Right lobe of liver (tissue), 6 donors: ENCODE measurements at regions not wholly inside any gene's neighbourhood (a gene's known extent, or its start where the extent isn't known, plus 50 kb on each side); places are given as distances from the start of the nearest gene placed in this dataset.

Experiments used
- ATAC-seq, 4 donors: fragments of 200-7000 bp; cut with Tn5 transposase; one replicate each; pipeline ENCODE4 v1.9.1; 2020; ENCODE audit warnings: mild to moderate bottlenecking in 4 of 4, moderate library complexity in 4 of 4
- DNase-seq, 3 donors: peaks; one replicate each; pipeline ENCODE4 v3.0.0-alpha.2; 2020
- H3K27ac ChIP-seq, 3 donors: fragments of 200-600 bp; one replicate each; pipeline ENCODE4 v1.8.0; 2022
- H3K27me3 ChIP-seq, 2 donors: fragments of 200-600 bp; one replicate each; pipeline ENCODE4 v1.8.0; 2022
- H3K36me3 ChIP-seq, 4 donors: fragments of 200-600 bp; sonication (generic) in 1 of 4; one replicate each; pipeline versions ENCODE4 v1.5.1 to v1.8.0; 2017 to 2022; ENCODE audit warnings: control low read depth in 1 of 4
- H3K4me1 ChIP-seq, 4 donors: fragments of 200-600 bp; sonication (generic) in 1 of 4; one replicate each; pipeline versions ENCODE4 v1.5.1 to v1.8.0; 2017 to 2022; ENCODE audit warnings: control low read depth in 1 of 4
- H3K4me3 ChIP-seq, 3 donors: fragments of 200-600 bp; one replicate each; pipeline ENCODE4 v1.8.0; 2022
- H3K9me3 ChIP-seq, 4 donors: fragments of 200-600 bp; sonication (generic) in 1 of 4; one replicate each; pipeline versions ENCODE4 v1.5.1 to v1.8.0; 2017 to 2022; ENCODE audit warnings: control low read depth in 1 of 4
- CTCF ChIP-seq, 4 donors: fragments of 200-600 bp in 3 of 4; fragments of 450-650 bp in 1 of 4; IDR thresholded peaks; one replicate each; pipeline versions ENCODE4 v1.5.1 to v1.8.0; 2016 to 2022; ENCODE audit warnings: antibody characterized with exemption in 4 of 4, mild to moderate bottlenecking in 2 of 4
- POLR2A ChIP-seq: fragments of 450-650 bp; IDR thresholded peaks from one replicate; pipeline ENCODE4 v1.6.1; 2017; ENCODE audit warnings: antibody characterized with exemption, mild to moderate bottlenecking
- WGBS: methylation state at CpG from one replicate; pipeline ENCODE4 v1.1.6; 2018; ENCODE audit warnings: low coverage, low lambda C conversion rate; ENCODE audit not compliant: insufficient coverage; ENCODE audit errors: missing lambda C conversion rate; 5-methylcytosine and 5-hydroxymethylcytosine counted together
- intact Hi-C, 2 donors: fragments of 100-400 bp; cut with DNase I; formaldehyde crosslinking; loops; one replicate each; pipeline versions ENCODE4 v1.11.2 to v1.14.1; 2022
- donor health status: DM: no; HTN: yes; CAD: no.
- donor health status: DM: no; HTN: no; CAD: no.
- donor health status: DM: no; HTN: no; CAD: no.
- donor health status: DM: no; HTN: yes; CAD: no.
- donor health status: DM: no; HTN: yes; CAD: no.

DNA sequence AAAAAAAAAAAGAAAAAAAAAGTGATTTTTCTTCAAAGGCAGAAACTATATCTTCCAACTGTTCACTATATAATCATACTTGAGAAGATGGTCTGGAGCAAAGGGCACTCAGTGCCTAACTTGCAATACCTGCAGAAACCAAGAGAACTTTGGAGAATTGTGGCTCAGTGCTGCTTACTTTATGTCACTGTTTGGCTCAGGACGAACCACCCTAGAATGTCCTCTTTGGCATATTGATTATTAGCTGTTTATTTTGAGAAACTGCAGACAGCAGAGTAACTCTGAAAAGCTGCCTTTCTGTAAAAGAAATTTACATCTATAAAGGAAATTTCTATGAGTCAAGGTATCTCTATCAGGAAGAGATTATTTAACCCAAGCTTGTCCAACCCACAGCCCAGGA, 100.2 kb downstream of the BBS10 start:
- no peak overlapping the region for H3K4me3 ChIP-seq
- no peaks in the 10 kb centered on the region for H3K9me3 ChIP-seq
- no peaks in the 10 kb centered on the region for H3K36me3 ChIP-seq
- H3K27ac ChIP-seq = no peak overlapping the region
- WGBS = 22% methylated on average over 1 of the region's 1 CpG
- H3K4me1 ChIP-seq = peaks cover 0 to 11% (median 5%) of the 10 kb centered on the region in 4 donors
- TF ChIP-seq CTCF (IDR thresholded peaks at IDR 0.05) (no peak), POLR2A (no peak)
- intact Hi-C loops = no loop called here
- DNase-seq = no peak
- peak; percentile 65 to 92 (median 83) for ATAC-seq
- no peaks in the 10 kb centered on the region for H3K27me3 ChIP-seq

- 48% methylated on average over 4 of the region's 4 CpGs for WGBS
- H3K27me3 ChIP-seq = no peaks in the 10 kb centered on the region
- TF ChIP-seq POLR2A = no peak
- no peaks in the 10 kb centered on the region for H3K9me3 ChIP-seq
- peak overlapping the region in 1 of 3 donors; percentile 3 for H3K27ac ChIP-seq
- H3K36me3 ChIP-seq = no peaks in the 10 kb centered on the region
- no peak overlapping the region for H3K4me3 ChIP-seq
- intact Hi-C loops = no loop called here
- DNase-seq = no peak
- ATAC-seq = peak in 2 of 4 donors; percentile 22 to 45
- peaks cover 0 to 11% (median 5%) of the 10 kb centered on the region in 4 donors for H3K4me1 ChIP-seq
Measured at GRCh38 chr12:76247026-76247646, 101.1 kb downstream of the BBS10 start.

GRCh38 chr12:76246611-76247010, 101.6 kb downstream of the BBS10 start:
- H3K4me1 ChIP-seq = peaks cover 0 to 11% (median 5%) of the 10 kb centered on the region in 4 donors
- DNase-seq (no peak), ATAC-seq (no peak)
- H3K9me3 ChIP-seq = no peaks in the 10 kb centered on the region
- intact Hi-C loops = no loop called here
- no peak overlapping the region for H3K4me3 ChIP-seq
- TF ChIP-seq POLR2A (no peak), CTCF (IDR thresholded peaks at IDR 0.05) (no peak)
- WGBS = 56% methylated on average over 2 of the region's 2 CpGs
- H3K36me3 ChIP-seq = no peaks in the 10 kb centered on the region
- H3K27ac ChIP-seq = no peak overlapping the region
- H3K27me3 ChIP-seq = no peaks in the 10 kb centered on the region

GRCh38 chr12:76244300-76244699, 103.9 kb downstream of the BBS10 start:
- H3K27me3 ChIP-seq = no peaks in the 10 kb centered on the region
- 78% methylated on average over 3 of the region's 3 CpGs for WGBS
- ATAC-seq (no peak), DNase-seq (no peak)
- TF ChIP-seq CTCF (IDR thresholded peaks at IDR 0.05) (no peak), POLR2A (no peak)
- peaks cover 0 to 27% (median 12%) of the 10 kb centered on the region in 4 donors for H3K4me1 ChIP-seq
- H3K9me3 ChIP-seq = no peaks in the 10 kb centered on the region
- H3K4me3 ChIP-seq = no peak overlapping the region
- no peak overlapping the region for H3K27ac ChIP-seq
- no peaks in the 10 kb centered on the region for H3K36me3 ChIP-seq
- intact Hi-C loops = no loop called here

DNA sequence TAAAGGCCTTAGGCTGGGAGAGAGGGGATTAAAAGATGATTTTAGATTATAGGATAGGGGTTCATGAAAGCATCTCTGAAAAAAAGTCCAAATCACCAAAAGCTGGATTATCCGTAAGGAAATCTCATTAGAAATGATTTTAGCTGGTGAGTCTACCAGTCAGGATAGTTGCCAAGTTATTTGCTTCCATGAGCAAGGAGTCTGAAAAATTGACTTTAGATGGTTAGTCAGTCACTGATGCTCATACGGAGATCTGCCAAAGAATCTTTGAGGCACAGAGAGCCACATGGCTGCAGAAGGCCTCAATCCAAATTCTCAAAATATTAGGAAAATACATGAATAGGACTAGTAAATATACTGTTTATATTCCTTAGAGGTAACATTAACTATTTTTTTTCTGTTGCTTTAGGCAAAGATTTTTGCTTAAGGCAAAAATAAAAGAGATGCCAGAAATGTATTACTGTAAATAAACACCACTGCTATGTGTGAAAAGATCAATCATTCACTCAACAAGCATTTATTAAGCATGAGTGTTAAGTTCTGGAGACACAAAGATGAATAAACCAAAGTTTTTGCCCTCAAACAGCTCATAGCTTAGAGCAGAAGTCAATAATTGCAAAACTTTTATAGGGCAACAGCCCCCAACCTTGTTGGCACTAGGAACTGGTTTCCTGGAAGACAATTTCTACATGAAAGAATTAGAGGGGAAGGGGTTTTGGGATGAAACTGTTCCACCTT, 105.2 kb downstream of the BBS10 start:
- 75% methylated on average over 2 of the region's 2 CpGs for WGBS

More for the DNA sequence above, 105.2 kb downstream of the BBS10 start:
- no peaks in the 10 kb centered on the region for H3K27me3 ChIP-seq
- TF ChIP-seq CTCF (IDR thresholded peaks at IDR 0.05) = no peak
- TF ChIP-seq POLR2A = no peak
- no peak overlapping the region for H3K4me3 ChIP-seq
- H3K27ac ChIP-seq = no peak overlapping the region
- no peaks in the 10 kb centered on the region for H3K36me3 ChIP-seq
- intact Hi-C loops = no loop called here
- ATAC-seq = no peak
- H3K9me3 ChIP-seq = no peaks in the 10 kb centered on the region
- no peak for DNase-seq
- H3K4me1 ChIP-seq = peaks cover 0 to 34% (median 12%) of the 10 kb centered on the region in 4 donors
